ENCODE measurements at regions not wholly inside any gene's neighbourhood (a gene's known extent, or its start where the extent isn't known, plus 50 kb on each side); places are given as distances from the start of the nearest gene placed in this dataset.

GRCh38 chr2:7269106-7269643, 352.0 kb downstream of the RNF144A start:
- H3K4me3 ChIP-seq (ENCODE audit: low read length) = no peak overlapping the region
- H3F3A ChIP-seq (ENCODE audit: insufficient read depth, low read length, poor library complexity, severe bottlenecking) = no peaks in the 10 kb centered on the region
- no peak overlapping the region for H3K4me2 ChIP-seq (ENCODE audit: low read length)
- H3K79me2 ChIP-seq (replicated peaks; ENCODE audit: insufficient read depth, low read length) = no peaks in the 10 kb centered on the region
- H3K36me3 ChIP-seq (ENCODE audit: insufficient read depth, low read length) = no peaks in the 10 kb centered on the region
- no peaks in the 10 kb centered on the region for H3K27me3 ChIP-seq (ENCODE audit: insufficient read depth, low read depth, low read length)
- H4K20me1 ChIP-seq (ENCODE audit: insufficient read depth) = no peaks in the 10 kb centered on the region
- no peak overlapping the region for H3K9ac ChIP-seq (ENCODE audit: low read length)
- TF ChIP-seq RAD21 (conservative IDR thresholded peaks at IDR 0.05) (no peak), TAF1 (IDR thresholded peaks at IDR 0.05; ENCODE audit: low read depth) (no peak)
- no peak overlapping the region for H3K27ac ChIP-seq (ENCODE audit: low read length)
- H3K9me3 ChIP-seq (ENCODE audit: low read length) = no peaks in the 10 kb centered on the region
- H2AFZ ChIP-seq (ENCODE audit: low read depth, low read length) = no peak overlapping the region
- H3K9me2 ChIP-seq (ENCODE audit: insufficient read depth, low read length) = no peaks in the 10 kb centered on the region

- H3F3A ChIP-seq (ENCODE audit: insufficient read depth, low read length, poor library complexity, severe bottlenecking) = no peaks in the 10 kb centered on the region
- H3K4me3 ChIP-seq (ENCODE audit: low read length) = no peak overlapping the region
- no peak overlapping the region for H3K27ac ChIP-seq (ENCODE audit: low read length)
- no peaks in the 10 kb centered on the region for H3K36me3 ChIP-seq (ENCODE audit: insufficient read depth, low read length)
- H3K79me2 ChIP-seq (replicated peaks; ENCODE audit: insufficient read depth, low read length) = no peaks in the 10 kb centered on the region
- no peaks in the 10 kb centered on the region for H4K20me1 ChIP-seq (ENCODE audit: insufficient read depth)
- H3K27me3 ChIP-seq (ENCODE audit: insufficient read depth, low read depth, low read length) = no peaks in the 10 kb centered on the region
- no peaks in the 10 kb centered on the region for H3K9me2 ChIP-seq (ENCODE audit: insufficient read depth, low read length)
- H3K9ac ChIP-seq (ENCODE audit: low read length) = no peak overlapping the region
- H3K9me3 ChIP-seq (ENCODE audit: low read length) = no peaks in the 10 kb centered on the region
- H2AFZ ChIP-seq (ENCODE audit: low read depth, low read length) = no peak overlapping the region
- TF ChIP-seq SMC3 (conservative IDR thresholded peaks at IDR 0.05; ENCODE audit: poor library complexity) = no peak
- no peak for TF ChIP-seq TAF1 (IDR thresholded peaks at IDR 0.05; ENCODE audit: low read depth)
- TF ChIP-seq EZH2 (IDR thresholded peaks at IDR 0.05; ENCODE audit: borderline replicate concordance, insufficient read depth, low read length, poor library complexity, severe bottlenecking) = no peak
- no peak for TF ChIP-seq RAD21 (conservative IDR thresholded peaks at IDR 0.05)
- TF ChIP-seq CTCF (IDR thresholded peaks at IDR 0.05; ENCODE audit: poor library complexity, severe bottlenecking) = no peak
- TF ChIP-seq MXI1 (conservative IDR thresholded peaks at IDR 0.05; ENCODE audit: poor library complexity, severe bottlenecking) = no peak
- TF ChIP-seq EP300 (conservative IDR thresholded peaks at IDR 0.05; ENCODE audit: poor library complexity, severe bottlenecking) = no peak
- TF ChIP-seq, protein P1, sequence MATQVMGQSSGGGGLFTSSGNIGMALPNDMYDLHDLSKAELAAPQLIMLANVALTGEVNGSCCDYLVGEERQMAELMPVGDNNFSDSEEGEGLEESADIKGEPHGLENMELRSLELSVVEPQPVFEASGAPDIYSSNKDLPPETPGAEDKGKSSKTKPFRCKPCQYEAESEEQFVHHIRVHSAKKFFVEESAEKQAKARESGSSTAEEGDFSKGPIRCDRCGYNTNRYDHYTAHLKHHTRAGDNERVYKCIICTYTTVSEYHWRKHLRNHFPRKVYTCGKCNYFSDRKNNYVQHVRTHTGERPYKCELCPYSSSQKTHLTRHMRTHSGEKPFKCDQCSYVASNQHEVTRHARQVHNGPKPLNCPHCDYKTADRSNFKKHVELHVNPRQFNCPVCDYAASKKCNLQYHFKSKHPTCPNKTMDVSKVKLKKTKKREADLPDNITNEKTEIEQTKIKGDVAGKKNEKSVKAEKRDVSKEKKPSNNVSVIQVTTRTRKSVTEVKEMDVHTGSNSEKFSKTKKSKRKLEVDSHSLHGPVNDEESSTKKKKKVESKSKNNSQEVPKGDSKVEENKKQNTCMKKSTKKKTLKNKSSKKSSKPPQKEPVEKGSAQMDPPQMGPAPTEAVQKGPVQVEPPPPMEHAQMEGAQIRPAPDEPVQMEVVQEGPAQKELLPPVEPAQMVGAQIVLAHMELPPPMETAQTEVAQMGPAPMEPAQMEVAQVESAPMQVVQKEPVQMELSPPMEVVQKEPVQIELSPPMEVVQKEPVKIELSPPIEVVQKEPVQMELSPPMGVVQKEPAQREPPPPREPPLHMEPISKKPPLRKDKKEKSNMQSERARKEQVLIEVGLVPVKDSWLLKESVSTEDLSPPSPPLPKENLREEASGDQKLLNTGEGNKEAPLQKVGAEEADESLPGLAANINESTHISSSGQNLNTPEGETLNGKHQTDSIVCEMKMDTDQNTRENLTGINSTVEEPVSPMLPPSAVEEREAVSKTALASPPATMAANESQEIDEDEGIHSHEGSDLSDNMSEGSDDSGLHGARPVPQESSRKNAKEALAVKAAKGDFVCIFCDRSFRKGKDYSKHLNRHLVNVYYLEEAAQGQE (IDR thresholded peaks at IDR 0.05; ENCODE audit: borderline replicate concordance) = no peak
- no peak for TF ChIP-seq POLR2AphosphoS5 (IDR thresholded peaks at IDR 0.05)
- H3K4me2 ChIP-seq (ENCODE audit: low read length) = no peak overlapping the region
Observed at GRCh38 chr2:7270011-7270431, 352.8 kb downstream of the RNF144A start.

DNA sequence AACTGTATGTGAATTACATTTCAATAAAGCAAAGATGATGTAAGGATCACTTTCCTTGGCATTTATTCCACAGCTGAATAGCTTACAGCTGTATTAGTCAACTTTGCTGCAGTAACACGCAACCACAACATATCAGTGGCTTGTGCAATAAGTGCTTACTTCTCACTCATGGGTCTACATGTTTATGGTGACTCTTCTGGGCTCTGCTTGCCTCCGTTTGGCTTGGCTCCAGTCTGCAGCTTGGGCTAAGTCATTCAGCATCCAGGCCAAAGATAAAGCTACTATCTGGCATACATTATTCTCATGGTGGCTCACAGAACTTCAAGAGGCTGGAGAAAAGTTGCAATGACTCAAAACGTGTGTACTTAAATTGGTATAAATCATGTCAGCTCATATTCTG, 355.0 kb downstream of the RNF144A start:
- H3K27ac ChIP-seq (ENCODE audit: low read length) = no peak overlapping the region
- H4K20me1 ChIP-seq (ENCODE audit: insufficient read depth) = no peaks in the 10 kb centered on the region
- no peaks in the 10 kb centered on the region for H3K36me3 ChIP-seq (ENCODE audit: insufficient read depth, low read length)
- H3K4me2 ChIP-seq (ENCODE audit: low read length) = no peak overlapping the region
- no peak overlapping the region for H3K4me3 ChIP-seq (ENCODE audit: low read length)
- TF ChIP-seq EP300 (conservative IDR thresholded peaks at IDR 0.05; ENCODE audit: poor library complexity, severe bottlenecking) = no peak
- no peak for TF ChIP-seq SMC3 (conservative IDR thresholded peaks at IDR 0.05; ENCODE audit: poor library complexity)
- no peak for TF ChIP-seq CTCF (IDR thresholded peaks at IDR 0.05; ENCODE audit: poor library complexity, severe bottlenecking)
- TF ChIP-seq POLR2AphosphoS5 (IDR thresholded peaks at IDR 0.05) = no peak
- TF ChIP-seq EZH2 (IDR thresholded peaks at IDR 0.05; ENCODE audit: borderline replicate concordance, insufficient read depth, low read length, poor library complexity, severe bottlenecking) = no peak
- TF ChIP-seq, protein P1 (IDR thresholded peaks at IDR 0.05; ENCODE audit: borderline replicate concordance) = no peak
- no peak for TF ChIP-seq MXI1 (conservative IDR thresholded peaks at IDR 0.05; ENCODE audit: poor library complexity, severe bottlenecking)
- no peak for TF ChIP-seq RAD21 (conservative IDR thresholded peaks at IDR 0.05)
- TF ChIP-seq TAF1 (IDR thresholded peaks at IDR 0.05; ENCODE audit: low read depth) = no peak
- H3K79me2 ChIP-seq (replicated peaks; ENCODE audit: insufficient read depth, low read length) = no peaks in the 10 kb centered on the region
- H3K9me3 ChIP-seq (ENCODE audit: low read length) = no peaks in the 10 kb centered on the region
- H2AFZ ChIP-seq (ENCODE audit: low read depth, low read length) = no peak overlapping the region
- no peaks in the 10 kb centered on the region for H3F3A ChIP-seq (ENCODE audit: insufficient read depth, low read length, poor library complexity, severe bottlenecking)
- no peaks in the 10 kb centered on the region for H3K9me2 ChIP-seq (ENCODE audit: insufficient read depth, low read length)
- no peaks in the 10 kb centered on the region for H3K27me3 ChIP-seq (ENCODE audit: insufficient read depth, low read depth, low read length)
- H3K9ac ChIP-seq (ENCODE audit: low read length) = no peak overlapping the region

Measured in neural cell (in vitro differentiated cells).